ENCODE measurements at regions not wholly inside any gene's neighbourhood (a gene's known extent, or its start where the extent isn't known, plus 50 kb on each side); places are given as distances from the start of the nearest gene placed in this dataset.

DNA sequence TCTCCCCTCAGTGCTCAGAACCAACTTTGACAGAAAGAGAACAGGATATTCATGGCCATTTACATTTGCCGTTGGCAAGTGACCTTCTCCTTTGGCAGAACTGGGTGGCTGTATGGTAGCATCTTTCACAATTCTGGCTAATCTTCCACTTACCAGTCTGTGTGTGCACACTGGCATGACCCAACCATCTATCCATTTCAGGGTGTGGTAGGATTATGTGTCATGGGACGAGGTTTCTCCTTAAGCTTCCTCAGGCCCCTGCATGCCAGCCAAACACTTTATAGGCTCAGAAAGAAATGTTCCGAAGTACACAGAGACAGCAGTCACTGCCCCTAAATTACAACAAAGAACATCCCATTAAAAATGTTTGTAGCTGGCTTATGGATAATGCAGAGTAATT lies 497.1 kb downstream of the NFIB start:
- TF ChIP-seq EZH2 (IDR thresholded peaks at IDR 0.05), result no peak
- no peak for TF ChIP-seq POLR2AphosphoS5 (IDR thresholded peaks at IDR 0.05; ENCODE audit: borderline replicate concordance, low read depth, low read length)

Measured in SK-N-MC (cell line).